Hepatocyte (in vitro differentiated cells): ENCODE measurements at regions not wholly inside any gene's neighbourhood (a gene's known extent, or its start where the extent isn't known, plus 50 kb on each side); places are given as distances from the start of the nearest gene placed in this dataset.

Experiments
- DNase-seq: peaks from one replicate; pipeline ENCODE4 v3.0.0-alpha.2; 2016; ENCODE audit warnings: low spot score
- H2AFZ ChIP-seq: fragments of 200-600 bp; sonication (generic); 2 replicates; pipeline ENCODE4 v1.6.0; 2016; ENCODE audit warnings: antibody characterized with exemption, mild to moderate bottlenecking
- H3K27ac ChIP-seq: fragments of 200-600 bp; sonication (generic); 2 replicates; pipeline ENCODE4 v1.5.1; 2016; ENCODE audit warnings: mild to moderate bottlenecking
- H3K27me3 ChIP-seq: fragments of 200-600 bp; sonication (generic); 2 replicates; pipeline ENCODE4 v1.6.1; 2016
- H3K36me3 ChIP-seq: fragments of 200-600 bp; sonication (generic); replicated peaks from 2 replicates; pipeline ENCODE4 v1.5.1; 2016; ENCODE audit warnings: low read depth; ENCODE audit not compliant: insufficient read depth
- H3K4me1 ChIP-seq: fragments of 200-600 bp; sonication (generic); 2 replicates; pipeline ENCODE4 v1.5.1; 2016; ENCODE audit warnings: mild to moderate bottlenecking, moderate library complexity; ENCODE audit not compliant: insufficient read depth
- H3K4me2 ChIP-seq: fragments of 200-600 bp; sonication (generic); 2 replicates; pipeline ENCODE4 v1.6.0; 2016
- H3K4me3 ChIP-seq: fragments of 200-600 bp; sonication (generic); 2 replicates; pipeline ENCODE4 v1.5.1; 2016; ENCODE audit warnings: mild to moderate bottlenecking
- H3K79me2 ChIP-seq: fragments of 200-600 bp; sonication (generic); 2 replicates; pipeline ENCODE4 v1.6.0; 2017; ENCODE audit warnings: mild to moderate bottlenecking
- H3K9me2 ChIP-seq: fragments of 200-600 bp; sonication (generic); replicated peaks from 2 replicates; pipeline ENCODE4 v1.6.0; 2017; ENCODE audit warnings: mild to moderate bottlenecking; ENCODE audit not compliant: insufficient read depth
- H3K9me3 ChIP-seq: fragments of 200-600 bp; sonication (generic); 2 replicates; pipeline ENCODE4 v1.5.1; 2016; ENCODE audit warnings: low read depth, mild to moderate bottlenecking
- H4K20me1 ChIP-seq: fragments of 200-600 bp; sonication (generic); 2 replicates; pipeline ENCODE4 v1.6.0; 2016; ENCODE audit warnings: mild to moderate bottlenecking; ENCODE audit not compliant: insufficient read depth, poor library complexity, severe bottlenecking
- EZH2 ChIP-seq: fragments of 200-600 bp; sonication (generic); IDR thresholded peaks from 2 replicates; pipeline ENCODE4 v1.6.1; 2016; ENCODE audit warnings: antibody characterized with exemption, mild to moderate bottlenecking, borderline replicate concordance
- EZH2phosphoT487 ChIP-seq: fragments of 200-600 bp; sonication (generic); IDR thresholded peaks from one replicate; pipeline ENCODE4 v1.6.1; 2018; ENCODE audit warnings: antibody characterized with exemption, mild to moderate bottlenecking, low read depth, moderate library complexity; ENCODE audit not compliant: unreplicated experiment, severe bottlenecking
- WGBS: methylation state at CpG from one replicate; pipeline ENCODE4 v1.1.6; 2016; ENCODE audit warnings: low lambda C conversion rate; ENCODE audit errors: missing lambda C conversion rate; 5-methylcytosine and 5-hydroxymethylcytosine counted together
- TF ChIP-seq, protein P1 (sequence below): fragments of 200-600 bp; sonication (generic); IDR thresholded peaks from 2 replicates; pipeline ENCODE4 v1.5.1; 2016; ENCODE audit warnings: antibody characterized with exemption, mild to moderate bottlenecking; ENCODE audit not compliant: poor library complexity

DNA sequence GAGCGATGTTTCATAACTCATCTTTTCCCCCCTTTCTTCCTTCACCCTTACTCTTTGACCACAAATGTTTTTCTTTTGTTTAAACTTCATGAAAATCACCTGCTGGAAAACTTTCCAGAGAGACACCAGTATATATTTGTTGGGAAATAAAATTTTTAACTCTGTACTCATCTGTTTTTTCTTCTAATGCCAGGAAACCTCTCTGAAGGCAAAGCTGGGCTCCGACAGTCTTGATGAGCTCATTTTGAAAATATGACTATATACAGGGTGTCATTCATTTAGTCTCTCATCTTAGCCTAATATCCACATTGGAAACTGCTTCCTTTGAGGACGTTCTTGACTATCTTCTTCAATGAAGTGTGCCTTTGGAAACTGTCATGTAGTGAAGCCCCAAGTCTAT lies 339.6 kb upstream of the ROBO2 start:
- no peak for TF ChIP-seq EZH2
- no peak for TF ChIP-seq EZH2phosphoT487
- TF ChIP-seq, protein P1, sequence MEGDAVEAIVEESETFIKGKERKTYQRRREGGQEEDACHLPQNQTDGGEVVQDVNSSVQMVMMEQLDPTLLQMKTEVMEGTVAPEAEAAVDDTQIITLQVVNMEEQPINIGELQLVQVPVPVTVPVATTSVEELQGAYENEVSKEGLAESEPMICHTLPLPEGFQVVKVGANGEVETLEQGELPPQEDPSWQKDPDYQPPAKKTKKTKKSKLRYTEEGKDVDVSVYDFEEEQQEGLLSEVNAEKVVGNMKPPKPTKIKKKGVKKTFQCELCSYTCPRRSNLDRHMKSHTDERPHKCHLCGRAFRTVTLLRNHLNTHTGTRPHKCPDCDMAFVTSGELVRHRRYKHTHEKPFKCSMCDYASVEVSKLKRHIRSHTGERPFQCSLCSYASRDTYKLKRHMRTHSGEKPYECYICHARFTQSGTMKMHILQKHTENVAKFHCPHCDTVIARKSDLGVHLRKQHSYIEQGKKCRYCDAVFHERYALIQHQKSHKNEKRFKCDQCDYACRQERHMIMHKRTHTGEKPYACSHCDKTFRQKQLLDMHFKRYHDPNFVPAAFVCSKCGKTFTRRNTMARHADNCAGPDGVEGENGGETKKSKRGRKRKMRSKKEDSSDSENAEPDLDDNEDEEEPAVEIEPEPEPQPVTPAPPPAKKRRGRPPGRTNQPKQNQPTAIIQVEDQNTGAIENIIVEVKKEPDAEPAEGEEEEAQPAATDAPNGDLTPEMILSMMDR, result no peak
- no peak overlapping the region for H2AFZ ChIP-seq
- no peaks in the 10 kb centered on the region for H3K9me3 ChIP-seq
- no peak overlapping the region for H3K4me3 ChIP-seq
- DNase-seq, result no peak
- H3K79me2 ChIP-seq, result no peaks in the 10 kb centered on the region
- H3K9me2 ChIP-seq, result no peaks in the 10 kb centered on the region
- no peak overlapping the region for H3K4me2 ChIP-seq
- H3K27ac ChIP-seq, result no peak overlapping the region
- 83% methylated on average over 3 of the region's 3 CpGs for WGBS
- H3K36me3 ChIP-seq, result no peaks in the 10 kb centered on the region
- no peaks in the 10 kb centered on the region for H3K27me3 ChIP-seq
- H3K4me1 ChIP-seq, result no peaks in the 10 kb centered on the region
- H4K20me1 ChIP-seq, result no peaks in the 10 kb centered on the region

DNA sequence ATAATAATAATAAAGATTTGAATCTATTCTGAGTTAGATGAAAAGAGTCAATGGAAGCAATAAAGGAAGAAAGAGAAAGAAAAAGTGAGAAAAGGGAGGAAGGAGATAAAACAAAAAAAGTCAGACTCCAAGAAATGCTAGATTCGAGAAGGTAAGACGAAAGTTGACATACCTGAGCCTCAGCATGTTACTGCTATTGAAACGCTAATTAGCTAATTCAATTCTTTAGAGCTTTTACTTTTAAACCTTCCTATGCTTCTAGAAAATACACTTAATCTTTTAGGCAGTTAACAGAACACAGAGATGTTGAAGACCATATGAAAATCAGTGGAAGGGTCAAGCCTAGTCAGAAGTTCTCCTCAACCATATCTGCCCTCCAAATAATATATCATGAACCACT lies 337.2 kb upstream of the ROBO2 start:
- Histone ChIP-seq H3K9me2 (no peaks in the 10 kb centered on the region), H2AFZ (no peak overlapping the region), H3K27me3 (no peaks in the 10 kb centered on the region), H3K27ac (no peak overlapping the region), H3K9me3 (no peaks in the 10 kb centered on the region), H3K79me2 (no peaks in the 10 kb centered on the region), H3K36me3 (no peaks in the 10 kb centered on the region), H3K4me1 (no peaks in the 10 kb centered on the region), H4K20me1 (no peaks in the 10 kb centered on the region), H3K4me3 (no peak overlapping the region), H3K4me2 (no peak overlapping the region)
- no peak for TF ChIP-seq EZH2phosphoT487
- TF ChIP-seq EZH2, result no peak
- TF ChIP-seq, protein P1, result no peak
- no peak for DNase-seq
- WGBS, result 90% methylated on average over 3 of the region's 3 CpGs

DNA sequence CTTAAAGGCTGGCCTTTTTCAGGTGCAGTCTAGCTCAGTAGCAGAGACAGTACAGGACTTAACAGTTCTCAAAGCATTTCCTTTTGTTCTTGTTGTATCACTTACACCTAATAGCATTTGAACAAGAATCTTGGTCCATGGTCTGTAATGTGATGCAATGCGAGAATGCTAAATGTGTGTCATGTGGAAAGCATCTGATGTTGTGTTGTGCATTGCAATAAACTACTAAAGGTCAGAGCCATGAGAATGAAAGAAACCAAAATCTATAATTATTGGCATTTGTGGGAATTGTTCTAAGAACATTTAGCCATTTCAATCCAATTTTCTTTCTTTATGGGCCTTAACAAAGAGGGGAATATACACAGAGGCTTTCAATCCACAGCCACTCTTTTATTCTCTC lies 324.5 kb upstream of the ROBO2 start:
- H3K9me2 ChIP-seq, result no peaks in the 10 kb centered on the region
- H3K36me3 ChIP-seq, result no peaks in the 10 kb centered on the region
- H2AFZ ChIP-seq, result no peak overlapping the region
- no peaks in the 10 kb centered on the region for H3K27me3 ChIP-seq
- 76% methylated on average over 1 of the region's 1 CpG for WGBS
- no peak for TF ChIP-seq EZH2
- TF ChIP-seq EZH2phosphoT487, result no peak
- TF ChIP-seq, protein P1, result no peak
- H3K9me3 ChIP-seq, result no peaks in the 10 kb centered on the region
- no peak overlapping the region for H3K27ac ChIP-seq
- H3K79me2 ChIP-seq, result no peaks in the 10 kb centered on the region
- no peak for DNase-seq
- H3K4me1 ChIP-seq, result no peaks in the 10 kb centered on the region
- H3K4me3 ChIP-seq, result no peak overlapping the region
- H3K4me2 ChIP-seq, result no peak overlapping the region
- no peaks in the 10 kb centered on the region for H4K20me1 ChIP-seq

DNA sequence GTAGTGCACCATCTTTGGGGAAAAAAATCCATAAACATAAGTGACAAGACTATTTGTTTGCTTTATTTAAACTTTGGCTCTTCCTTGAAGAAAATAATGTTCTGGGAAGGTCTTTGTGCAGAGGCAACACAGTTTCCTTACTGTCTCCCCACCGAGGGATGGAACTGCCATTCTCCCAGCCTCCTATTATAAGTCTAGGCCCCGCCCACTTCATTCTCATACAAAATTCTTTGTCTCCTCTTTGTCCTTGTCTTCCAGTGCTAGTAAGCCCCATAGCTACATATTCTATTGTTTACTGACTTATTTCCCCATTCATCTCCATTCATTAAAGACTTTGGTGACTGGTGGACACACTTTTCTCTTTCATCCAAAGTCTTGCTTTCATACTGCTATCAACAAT lies 316.5 kb upstream of the ROBO2 start:
- H3K9me3 ChIP-seq, result no peaks in the 10 kb centered on the region
- H3K4me3 ChIP-seq, result no peak overlapping the region
- 95% methylated on average over 2 of the region's 2 CpGs for WGBS
- no peaks in the 10 kb centered on the region for H3K27me3 ChIP-seq
- H2AFZ ChIP-seq, result no peak overlapping the region
- H3K27ac ChIP-seq, result no peak overlapping the region
- no peaks in the 10 kb centered on the region for H3K9me2 ChIP-seq
- no peaks in the 10 kb centered on the region for H3K79me2 ChIP-seq
- no peak for DNase-seq
- H4K20me1 ChIP-seq, result no peaks in the 10 kb centered on the region
- H3K4me2 ChIP-seq, result no peak overlapping the region
- TF ChIP-seq, protein P1, result no peak
- no peak for TF ChIP-seq EZH2phosphoT487
- no peak for TF ChIP-seq EZH2
- no peaks in the 10 kb centered on the region for H3K36me3 ChIP-seq
- H3K4me1 ChIP-seq, result no peaks in the 10 kb centered on the region
